ENCODE measurements at regions not wholly inside any gene's neighbourhood (a gene's known extent, or its start where the extent isn't known, plus 50 kb on each side); places are given as distances from the start of the nearest gene placed in this dataset.
"Not testable (repeated sequence)": the region's sequence is repeated elsewhere in the genome, so short reads cannot be mapped to it uniquely, and the experiment has no call there.

GRCh38 chr1:56146449-56146848 is 432.9 kb downstream of the PLPP3 start:
- no peak for DNase-seq

DNA sequence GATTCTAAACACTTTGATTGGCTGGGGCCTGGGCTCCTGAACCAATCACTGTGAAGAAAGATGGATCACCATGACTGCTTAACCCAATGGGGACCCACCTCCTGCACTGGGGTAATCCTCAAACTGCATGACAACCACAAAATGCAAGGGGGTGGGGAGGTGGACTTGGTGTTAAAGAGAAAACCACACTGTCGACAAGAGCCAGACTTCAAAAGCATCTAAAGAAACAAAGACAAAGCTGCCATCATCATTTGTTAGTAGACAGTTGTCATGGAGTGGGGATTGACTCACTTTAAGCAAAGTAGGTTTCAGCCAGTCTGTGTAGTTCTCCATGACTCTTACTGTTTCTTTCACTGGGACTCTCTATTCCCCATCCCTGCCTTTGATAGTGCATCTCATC is 433.8 kb downstream of the PLPP3 start:
- DNase-seq: no peak

DNA sequence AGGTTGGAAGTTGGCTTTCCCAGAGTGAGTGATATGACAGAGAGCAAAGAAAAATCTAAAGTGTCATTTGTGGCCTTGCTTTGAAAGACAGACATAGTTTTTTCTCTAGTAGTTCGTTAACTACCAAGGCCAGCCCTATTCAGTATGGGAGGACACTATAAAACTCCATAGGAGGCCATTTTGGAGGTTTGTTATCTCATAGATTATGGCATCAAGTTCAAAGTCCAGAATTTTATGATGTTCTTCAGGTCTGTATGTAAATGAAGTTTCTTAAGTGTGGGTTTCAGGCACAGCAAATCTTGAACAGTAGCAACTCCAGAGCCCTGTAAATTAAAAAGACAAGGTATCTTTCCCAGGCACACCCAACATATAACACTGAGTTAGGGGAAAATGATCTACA is 437.1 kb downstream of the PLPP3 start:
- DNase-seq: no peak

- no peak for DNase-seq
These were observed 439.5 kb downstream of the PLPP3 start for GRCh38 chr1:56139836-56140235.

GRCh38 chr1:56137521-56138505 is 441.6 kb downstream of the PLPP3 start:
- no peak for DNase-seq

- DNase-seq: no peak
These were observed 442.3 kb downstream of the PLPP3 start for GRCh38 chr1:56137090-56137489.

- no peak for DNase-seq
These were observed 443.6 kb downstream of the PLPP3 start for GRCh38 chr1:56135864-56136147.

DNA sequence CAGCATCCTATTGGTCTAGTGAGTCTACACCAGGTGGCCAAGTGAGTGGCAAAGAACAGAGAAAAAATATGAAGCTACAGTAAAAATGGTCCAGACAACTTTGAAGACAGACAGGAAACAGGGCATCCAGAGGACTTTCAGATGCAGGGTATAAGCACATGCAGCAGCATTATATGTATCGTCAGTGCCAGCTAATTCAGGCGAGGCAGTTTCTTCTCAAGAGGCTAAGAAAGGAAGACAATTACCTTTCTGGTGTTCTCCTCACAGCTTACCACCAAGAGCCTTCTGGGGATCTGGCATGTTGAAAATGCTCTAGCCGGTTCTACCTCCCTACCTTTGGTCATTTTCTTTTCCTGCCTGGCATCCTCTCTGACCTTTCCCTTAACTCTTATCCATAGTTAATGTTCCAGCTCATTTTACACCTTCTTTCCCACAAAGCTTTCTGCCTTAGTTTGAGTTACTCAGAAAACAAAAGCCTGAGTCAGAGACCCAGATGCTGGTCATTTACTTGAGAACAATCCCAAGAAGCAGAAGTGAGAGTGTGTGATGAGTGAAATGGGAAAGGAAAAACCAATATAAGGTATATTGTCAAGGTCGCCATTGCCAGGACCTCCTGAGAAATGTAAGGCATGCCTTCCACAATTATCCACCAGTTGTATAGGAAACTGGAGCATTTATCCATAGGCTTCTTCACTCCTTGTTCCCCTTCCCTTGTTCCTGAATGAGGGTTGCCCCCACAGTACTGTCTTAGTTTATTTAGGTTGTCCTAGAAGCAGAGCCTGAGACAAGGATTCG is 444.1 kb downstream of the PLPP3 start:
- no peak for DNase-seq

- no peak for DNase-seq
These were observed 445.6 kb downstream of the PLPP3 start for GRCh38 chr1:56133522-56134472.

- DNase-seq: no peak
These were observed 446.8 kb downstream of the PLPP3 start for GRCh38 chr1:56132520-56132919.

DNA sequence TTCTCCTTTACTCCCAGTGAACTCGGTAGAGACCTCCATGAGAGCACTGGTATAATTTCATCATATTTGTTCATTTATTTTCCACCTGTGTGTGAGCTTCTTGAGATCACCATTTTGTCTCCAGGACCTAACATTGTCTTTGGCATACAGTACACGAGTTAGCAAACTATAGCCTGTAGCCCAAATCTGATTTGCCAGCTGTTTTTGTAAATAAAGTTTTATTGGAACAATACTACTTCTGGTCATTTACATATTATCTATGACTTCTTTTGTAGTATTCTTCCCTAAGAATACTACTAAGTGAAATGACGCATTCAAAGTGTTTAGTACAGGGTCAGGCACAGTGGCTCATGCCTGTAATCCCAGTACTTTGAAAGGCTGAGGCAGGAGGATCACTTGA is 449.5 kb downstream of the PLPP3 start:
- no peak for DNase-seq

DNA sequence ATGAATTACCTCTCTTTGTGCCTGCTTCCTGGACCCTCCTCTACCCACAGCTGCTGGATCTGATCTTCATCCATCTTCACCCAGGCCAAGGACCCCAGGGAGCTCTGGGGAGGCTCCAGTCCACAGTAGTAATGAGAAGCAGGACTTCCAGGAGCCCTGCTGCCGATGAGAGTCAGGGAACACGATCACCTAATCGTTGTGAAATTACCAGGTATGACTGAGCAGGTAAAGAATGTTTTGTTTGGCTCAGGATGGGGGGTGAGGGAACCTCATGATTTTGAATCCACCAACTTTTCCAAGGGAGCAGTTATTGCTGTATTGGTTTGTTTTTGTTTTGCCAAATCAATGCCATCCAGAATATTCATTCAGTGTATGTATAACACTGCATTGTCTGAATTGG is 454.0 kb downstream of the PLPP3 start:
- no peak for DNase-seq

DNA sequence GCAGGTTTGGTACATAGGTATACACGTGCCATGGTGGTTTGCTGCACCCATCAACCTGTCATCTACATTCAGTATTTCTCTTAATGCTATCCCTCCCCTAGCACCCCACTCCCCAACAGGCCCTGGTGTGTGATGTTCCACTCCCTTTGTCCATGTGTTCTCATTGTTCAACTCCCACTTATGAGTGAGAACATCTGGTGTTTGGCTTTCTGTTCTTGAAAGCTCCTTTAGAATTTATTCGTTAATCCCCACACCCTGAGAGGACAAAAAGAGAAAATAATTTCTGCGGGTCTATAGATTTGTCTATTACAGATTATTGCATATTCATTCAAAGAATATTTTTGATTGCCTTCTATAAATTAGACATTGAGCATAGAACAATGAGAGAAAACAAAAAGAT is 455.5 kb downstream of the PLPP3 start:
- DNase-seq: no peak

DNA sequence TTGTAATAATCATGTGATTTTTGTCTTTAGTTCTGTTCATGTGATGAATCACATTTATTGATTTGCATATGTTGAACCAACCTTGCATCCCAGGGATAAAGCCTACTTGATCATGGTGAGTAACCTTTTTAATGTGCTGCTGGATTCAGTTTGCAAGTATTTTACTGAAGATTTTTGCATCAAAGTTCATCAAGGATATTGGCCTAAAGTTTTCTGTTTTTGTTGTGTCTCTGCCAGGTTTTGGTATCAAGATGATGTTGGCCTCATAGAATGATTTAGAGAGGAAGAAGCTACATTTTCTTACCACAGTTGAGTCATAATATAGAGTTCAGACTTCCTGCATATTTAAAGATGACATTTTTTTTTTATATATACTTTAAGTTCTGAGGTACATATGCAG is 455.9 kb downstream of the PLPP3 start:
- no peak for DNase-seq

DNA sequence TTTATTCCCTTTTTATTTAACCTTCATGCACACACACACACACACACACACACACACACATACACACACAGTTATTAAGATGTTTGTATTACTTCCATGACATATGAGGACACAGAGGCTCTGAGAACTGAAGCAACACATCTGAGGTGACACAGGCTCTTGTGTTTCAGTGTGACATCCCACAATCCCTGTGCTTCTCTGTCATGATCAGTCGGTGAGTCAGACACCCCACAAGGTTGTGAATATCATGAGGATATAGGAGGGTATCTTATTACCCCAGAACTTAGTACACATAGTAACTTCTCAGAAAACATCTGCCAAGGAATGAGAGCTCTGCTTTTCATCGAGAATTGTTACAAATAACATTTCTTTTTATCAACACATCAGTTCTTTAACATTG is 459.3 kb downstream of the PLPP3 start:
- no peak for DNase-seq

DNA sequence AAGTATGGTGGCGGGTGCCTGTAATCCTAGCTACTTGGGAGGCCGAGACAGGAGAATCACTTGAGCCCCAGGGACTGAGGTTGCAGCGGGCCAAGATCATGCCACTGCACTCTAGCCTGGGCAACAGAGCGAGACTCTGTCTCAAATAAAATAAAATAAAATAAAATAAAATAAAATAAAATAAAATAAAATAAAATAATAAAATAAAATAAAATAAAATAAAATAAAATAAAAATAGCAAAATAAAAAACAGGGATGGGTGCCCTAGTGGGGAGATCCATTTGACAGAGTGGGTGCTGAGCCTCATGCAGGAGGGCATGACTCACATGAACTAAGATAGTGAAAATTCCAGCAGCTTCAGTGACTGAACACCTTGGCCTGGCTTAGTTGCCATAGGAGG is 460.7 kb downstream of the PLPP3 start:
- DNase-seq: not testable (repeated sequence)

DNA sequence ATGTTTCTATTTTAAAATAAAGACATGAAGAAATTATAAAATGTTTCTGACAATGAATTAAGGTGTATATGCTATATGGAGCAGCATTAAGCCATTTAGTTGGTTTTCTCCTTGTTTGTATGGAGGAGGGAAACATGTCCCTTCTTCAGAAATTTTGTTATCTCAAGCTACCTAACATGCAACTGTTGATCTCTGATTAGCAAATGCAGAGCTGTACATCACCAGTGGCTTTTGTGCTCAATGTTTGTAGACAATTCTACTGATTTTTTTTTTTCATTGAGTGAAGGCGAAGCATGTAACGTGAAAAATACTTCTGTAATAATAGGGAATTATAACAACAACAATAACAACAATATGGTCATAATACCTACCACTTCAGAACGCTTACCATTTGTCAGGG is 463.7 kb downstream of the PLPP3 start:
- DNase-seq: no peak

- DNase-seq: no peak
These were observed 465.7 kb downstream of the PLPP3 start for GRCh38 chr1:56113679-56114078.

DNA sequence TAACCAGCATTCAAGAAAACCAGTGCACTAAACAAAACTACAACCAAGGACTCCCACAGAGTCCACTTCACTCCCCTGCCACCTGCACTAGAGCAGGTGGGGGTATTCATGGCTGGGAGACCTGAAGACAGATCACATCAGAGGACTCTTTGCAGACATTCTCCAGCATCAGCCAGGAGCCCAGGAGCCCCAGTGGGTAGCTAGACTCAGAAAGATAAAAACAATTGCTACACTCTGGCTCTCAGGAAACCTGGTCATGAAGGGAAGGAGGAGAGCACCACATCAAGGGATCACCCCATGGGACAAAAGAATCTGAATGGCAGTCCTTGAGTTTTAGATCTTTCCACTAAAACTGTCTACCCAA is 472.1 kb downstream of the PLPP3 start:
- DNase-seq: no peak

DNA sequence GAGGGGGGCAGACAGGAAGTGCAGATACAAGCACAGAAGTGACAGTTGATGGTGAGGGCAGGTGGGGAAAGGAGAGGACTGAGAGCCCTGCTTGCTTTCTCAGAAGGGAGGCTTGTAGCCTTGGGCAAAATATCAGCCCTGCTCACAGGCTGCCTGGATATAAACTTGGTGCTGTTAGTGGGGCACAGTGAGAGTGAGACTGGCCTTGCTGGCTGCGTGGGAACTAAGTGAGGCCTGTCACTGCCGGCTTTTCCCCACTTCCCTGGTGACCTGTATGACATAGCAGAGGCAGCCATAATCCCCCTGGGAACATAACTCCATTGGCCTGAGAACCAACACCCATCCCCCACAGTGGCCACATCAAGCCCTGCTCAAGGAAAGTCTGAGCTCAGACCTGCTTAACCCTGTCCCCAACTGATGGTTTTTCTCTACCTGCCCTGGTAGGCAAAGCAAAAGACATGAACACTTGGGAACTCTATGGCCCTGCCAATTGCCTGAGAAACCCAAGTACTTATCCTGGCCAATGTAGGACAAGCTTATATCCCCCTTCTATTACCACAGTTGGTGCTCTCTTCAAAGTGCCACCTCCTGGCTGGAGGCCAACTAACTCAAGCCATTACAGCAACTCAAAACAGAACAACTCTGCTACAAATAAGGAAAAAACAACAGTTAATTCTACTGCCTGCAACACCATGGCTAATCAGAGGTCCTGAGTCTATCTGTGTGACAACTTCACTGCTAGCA is 472.7 kb downstream of the PLPP3 start:
- no peak for DNase-seq

GRCh38 chr1:56105397-56105796 is 474.0 kb downstream of the PLPP3 start:
- DNase-seq: no peak

DNA sequence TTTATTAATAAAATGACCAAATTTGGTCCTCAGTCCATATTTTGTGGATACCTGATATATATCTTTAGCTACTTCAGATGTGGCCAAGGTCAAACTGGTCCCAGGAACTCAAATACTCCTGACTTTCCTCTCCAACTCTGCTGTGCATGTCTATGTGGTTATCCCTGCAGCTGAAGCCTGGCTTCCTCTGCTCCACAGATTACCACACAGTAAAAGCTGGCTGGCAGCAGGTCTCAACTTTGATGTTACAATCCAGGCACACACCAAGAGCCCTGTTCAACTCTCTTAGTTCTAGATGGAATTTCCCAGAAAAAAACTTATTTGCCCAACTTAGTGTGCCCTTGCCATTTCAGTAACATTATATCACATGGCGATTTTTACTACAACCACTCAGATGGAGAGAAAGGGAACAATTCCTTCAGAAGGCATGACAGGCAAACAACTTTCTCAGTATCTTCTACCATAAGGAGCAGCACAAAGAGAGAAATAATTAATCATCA is 479.5 kb downstream of the PLPP3 start:
- no peak for DNase-seq
